CD4-positive, alpha-beta T cell treated with Interleukin-6 at 100 ng/mL for 8 hours (primary cell): ENCODE measurements at regions not wholly inside any gene's neighbourhood (a gene's known extent, or its start where the extent isn't known, plus 50 kb on each side); places are given as distances from the start of the nearest gene placed in this dataset.

ENCODE experiments used
- DNase-seq: peaks from one replicate; pipeline ENCODE4 v3.0.0-alpha.2; 2020; ENCODE audit warnings: mixed read lengths, low spot score

- no peak for DNase-seq
These were observed 58.9 kb downstream of the NUDT11 start for GRCh38 chrX:51437521-51437920.

- DNase-seq, result no peak
These were observed 61.3 kb downstream of the NUDT11 start for GRCh38 chrX:51435101-51435500.

GRCh38 chrX:51421972-51422597 lies 74.3 kb downstream of the NUDT11 start:
- DNase-seq, result no peak

- DNase-seq, result peak; percentile 49
These were observed 75.8 kb downstream of the NUDT11 start for GRCh38 chrX:51420610-51421009.

GRCh38 chrX:51408462-51408861 lies 75.8 kb downstream of the NUDT10 start:
- no peak for DNase-seq

- no peak for DNase-seq
These were observed 75.1 kb downstream of the NUDT10 start for GRCh38 chrX:51407520-51408409.

- DNase-seq, result no peak
These were observed 74.3 kb downstream of the NUDT10 start for GRCh38 chrX:51406688-51407519.

- no peak for DNase-seq
These were observed 71.8 kb downstream of the NUDT10 start for GRCh38 chrX:51404445-51404844.

- peak; percentile 64 for DNase-seq
These were observed 63.4 kb downstream of the NUDT10 start for GRCh38 chrX:51395810-51396728.

- DNase-seq, result no peak
These were observed 62.8 kb downstream of the NUDT10 start for GRCh38 chrX:51395480-51395809.
